KOPT-K1 (cell line): ENCODE measurements at regions not wholly inside any gene's neighbourhood (a gene's known extent, or its start where the extent isn't known, plus 50 kb on each side); places are given as distances from the start of the nearest gene placed in this dataset.

Source experiments
- H3K27ac ChIP-seq: fragments of 200-600 bp; sonication (generic); 2 replicates; pipeline ENCODE4 v1.5.1; 2016; ENCODE audit warnings: antibody characterized with exemption, mild to moderate bottlenecking, low read depth, low read length; ENCODE audit not compliant: poor library complexity, severe bottlenecking
- H3K36me3 ChIP-seq: fragments of 200-600 bp; sonication (generic); 2 replicates; pipeline ENCODE4 v1.5.1; 2017; ENCODE audit warnings: antibody characterized with exemption, mild to moderate bottlenecking, low read length, moderate library complexity; ENCODE audit not compliant: insufficient read depth
- H3K9me3 ChIP-seq: fragments of 200-600 bp; sonication (generic); 2 replicates; pipeline ENCODE4 v1.5.1; 2017; ENCODE audit warnings: antibody characterized with exemption, low read length, mild to moderate bottlenecking; ENCODE audit not compliant: insufficient read depth, poor library complexity, severe bottlenecking

DNA sequence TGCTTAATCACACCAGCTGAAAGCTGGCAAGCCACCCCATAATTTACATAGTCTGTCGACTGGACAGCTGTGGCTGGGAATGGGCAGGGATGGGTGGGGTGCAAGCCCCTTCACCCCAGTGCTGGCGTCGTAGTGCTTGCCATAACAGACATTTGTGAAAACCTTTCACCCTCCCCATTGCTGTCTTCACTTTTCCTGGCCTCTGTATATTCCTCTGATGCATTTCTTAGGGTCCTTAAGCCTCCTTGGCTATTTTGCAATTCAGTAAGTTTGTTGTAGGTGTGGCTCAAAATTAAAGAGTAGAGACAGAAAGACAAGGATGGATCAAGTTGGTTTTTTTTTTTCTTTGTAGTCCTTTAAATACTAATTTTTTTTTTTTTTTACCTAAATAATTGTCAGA, 383.3 kb upstream of the MCTP2 start:
- H3K36me3 ChIP-seq = no peaks in the 10 kb centered on the region
- H3K9me3 ChIP-seq = no peaks in the 10 kb centered on the region
- no peak overlapping the region for H3K27ac ChIP-seq

DNA sequence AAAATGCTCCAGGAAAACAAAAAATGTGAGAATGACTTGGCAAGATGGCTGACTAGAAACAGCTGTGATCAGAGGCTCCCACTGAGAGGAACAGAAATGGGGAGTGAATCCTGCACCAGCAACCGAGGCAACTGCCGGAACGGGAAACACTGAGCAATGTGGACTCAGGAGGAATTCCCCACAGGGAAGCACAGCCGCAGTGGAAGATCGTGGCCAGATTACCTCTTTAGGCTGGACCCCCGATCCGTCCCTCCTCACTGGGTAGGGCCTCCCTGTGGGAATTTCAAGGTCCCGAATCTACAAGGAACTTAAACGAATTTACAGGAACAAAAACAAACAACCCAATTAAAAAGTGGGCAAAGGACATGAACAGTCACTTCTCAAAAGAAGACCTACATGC, 385.2 kb upstream of the MCTP2 start:
- no peaks in the 10 kb centered on the region for H3K9me3 ChIP-seq
- H3K27ac ChIP-seq = no peak overlapping the region
- H3K36me3 ChIP-seq = no peaks in the 10 kb centered on the region

DNA sequence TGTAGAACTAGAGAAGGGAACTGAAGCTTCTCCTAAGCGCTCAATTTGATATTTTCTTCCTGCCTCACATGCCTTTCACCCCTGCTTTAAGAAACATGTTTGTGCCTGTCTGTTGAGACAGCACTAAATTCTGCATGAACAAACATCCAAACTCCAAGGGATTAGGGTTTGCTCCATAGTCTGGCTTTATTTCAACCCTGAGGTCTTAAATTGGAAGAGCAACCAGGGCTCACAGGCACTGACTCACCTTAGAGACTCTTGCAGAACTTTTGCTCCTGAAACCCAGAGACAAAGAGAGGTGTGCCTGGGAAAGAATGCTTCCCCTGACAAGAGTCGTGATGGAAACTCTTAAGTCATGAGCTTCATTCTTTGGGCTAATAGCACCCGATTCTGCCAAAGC, 393.9 kb upstream of the MCTP2 start:
- Histone ChIP-seq H3K9me3 (no peaks in the 10 kb centered on the region), H3K27ac (no peak overlapping the region), H3K36me3 (no peaks in the 10 kb centered on the region)

DNA sequence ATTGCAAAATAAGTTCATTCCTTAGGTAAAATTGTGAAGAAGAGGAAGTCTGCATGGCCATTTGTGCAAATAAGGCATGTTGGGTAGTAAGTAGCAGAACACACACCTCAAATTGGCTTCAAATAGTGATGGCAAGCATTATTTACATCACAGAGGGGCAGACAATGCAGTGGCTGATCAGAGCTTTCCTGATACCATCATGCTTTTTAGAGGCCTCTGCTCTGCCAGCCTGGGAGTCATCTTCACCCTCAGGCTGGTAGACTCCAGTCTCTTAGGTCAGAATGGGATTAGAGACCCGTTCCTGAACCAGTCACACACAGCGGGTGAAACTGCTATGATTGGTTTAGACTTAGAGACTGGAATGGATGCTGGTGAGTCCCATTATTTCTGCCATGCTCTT, 396.0 kb upstream of the MCTP2 start:
- Histone ChIP-seq H3K27ac (no peak overlapping the region), H3K9me3 (no peaks in the 10 kb centered on the region), H3K36me3 (no peaks in the 10 kb centered on the region)

DNA sequence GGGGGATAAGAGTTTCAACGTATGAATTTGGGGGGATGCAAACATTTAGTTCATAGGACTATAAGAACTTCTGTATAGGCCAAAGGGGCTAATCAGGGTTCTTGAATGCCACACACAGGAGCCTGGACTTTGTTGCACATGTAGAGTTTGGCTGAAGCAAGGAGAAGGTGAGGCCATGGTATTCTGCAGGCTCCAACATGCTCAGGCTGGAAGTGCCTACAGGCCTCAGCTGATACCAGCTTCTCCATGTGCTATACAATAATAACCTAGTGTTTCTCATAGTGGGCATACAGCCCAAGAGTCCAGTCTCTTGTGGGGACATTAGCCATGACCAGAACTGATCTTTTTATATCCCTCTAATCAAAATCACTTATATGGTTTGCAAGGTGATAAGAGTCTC, 399.7 kb upstream of the MCTP2 start:
- Histone ChIP-seq H3K36me3 (no peaks in the 10 kb centered on the region), H3K27ac (no peak overlapping the region)

DNA sequence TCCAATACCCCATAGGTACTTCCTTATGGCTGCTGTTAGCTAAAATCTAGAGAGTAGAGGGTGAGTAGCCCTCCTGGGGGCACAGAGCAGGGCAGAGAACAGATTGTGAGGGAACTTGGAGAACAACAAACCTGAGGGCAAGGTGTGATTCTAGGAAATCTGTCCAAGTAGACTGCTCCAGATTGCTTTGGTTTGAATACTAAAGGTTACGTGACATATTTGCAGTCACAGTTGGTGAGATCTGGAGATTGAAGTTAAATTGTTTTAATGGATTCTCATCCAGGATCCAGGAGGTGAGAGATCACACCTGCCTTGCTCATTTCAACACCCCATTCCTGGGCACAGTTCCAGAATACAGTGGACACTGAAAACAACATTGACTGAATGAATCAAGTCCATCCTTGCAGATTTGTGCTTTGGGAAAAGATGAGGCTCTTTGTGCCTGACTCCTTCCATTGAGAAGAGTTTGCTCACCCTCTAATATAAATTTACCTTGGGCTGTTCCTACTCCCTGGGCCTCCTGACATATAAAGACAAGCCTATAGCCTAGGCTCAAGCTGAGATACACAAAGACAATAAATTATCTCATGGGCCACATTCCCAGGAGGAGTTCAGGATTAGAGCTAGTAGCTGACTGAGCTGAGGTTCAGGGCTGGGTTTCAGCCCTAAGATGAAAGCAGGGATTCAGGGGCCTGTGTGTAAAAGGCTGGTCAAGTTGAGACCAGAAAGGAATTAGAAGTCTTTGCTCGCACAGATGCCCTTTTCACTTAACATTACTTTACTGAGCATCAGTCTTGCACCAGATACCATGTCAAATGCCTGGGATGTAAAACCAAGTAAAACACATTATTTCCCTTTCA, 400.9 kb upstream of the MCTP2 start:
- H3K36me3 ChIP-seq = no peaks in the 10 kb centered on the region
- no peak overlapping the region for H3K27ac ChIP-seq

More for the DNA sequence above, 399.7 kb upstream of the MCTP2 start:
- no peaks in the 10 kb centered on the region for H3K9me3 ChIP-seq

DNA sequence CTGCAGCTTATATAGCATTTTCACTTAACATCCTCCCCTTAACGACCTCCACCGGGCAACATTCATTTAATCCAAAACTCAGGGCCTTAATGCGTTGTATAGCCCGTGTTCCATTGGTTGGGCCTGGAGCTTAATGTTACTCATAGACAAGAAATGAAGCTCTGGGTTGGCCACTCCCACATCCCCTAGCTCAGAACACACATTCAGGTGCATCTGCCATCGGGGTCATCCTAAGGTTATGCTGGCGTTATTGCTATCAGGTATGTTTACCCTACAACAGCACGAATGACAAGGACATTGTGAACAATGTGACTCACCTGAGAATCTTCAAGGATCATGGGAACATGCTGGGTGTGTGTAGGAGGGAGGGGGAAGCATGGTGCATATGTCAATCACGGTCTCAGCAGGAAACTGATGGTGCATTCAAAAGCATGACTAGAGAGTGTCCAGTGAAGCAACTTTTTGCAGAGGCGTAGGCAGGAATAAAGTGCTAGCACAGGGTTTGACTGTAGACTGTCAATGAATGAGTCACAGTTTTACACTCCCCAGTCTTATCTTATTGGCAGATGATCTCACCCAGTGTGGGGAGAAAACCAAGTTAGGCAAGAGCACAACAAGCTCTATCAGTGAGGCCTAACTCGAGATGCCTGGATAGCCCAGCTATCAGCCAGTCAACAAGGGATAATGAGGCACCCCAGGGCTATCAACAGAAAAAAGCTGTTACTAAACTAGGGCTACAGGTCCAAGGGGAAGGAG, 402.1 kb upstream of the MCTP2 start:
- Histone ChIP-seq H3K36me3 (no peaks in the 10 kb centered on the region), H3K27ac (no peak overlapping the region), H3K9me3 (no peaks in the 10 kb centered on the region)

More for the DNA sequence above, 400.9 kb upstream of the MCTP2 start:
- no peaks in the 10 kb centered on the region for H3K9me3 ChIP-seq

DNA sequence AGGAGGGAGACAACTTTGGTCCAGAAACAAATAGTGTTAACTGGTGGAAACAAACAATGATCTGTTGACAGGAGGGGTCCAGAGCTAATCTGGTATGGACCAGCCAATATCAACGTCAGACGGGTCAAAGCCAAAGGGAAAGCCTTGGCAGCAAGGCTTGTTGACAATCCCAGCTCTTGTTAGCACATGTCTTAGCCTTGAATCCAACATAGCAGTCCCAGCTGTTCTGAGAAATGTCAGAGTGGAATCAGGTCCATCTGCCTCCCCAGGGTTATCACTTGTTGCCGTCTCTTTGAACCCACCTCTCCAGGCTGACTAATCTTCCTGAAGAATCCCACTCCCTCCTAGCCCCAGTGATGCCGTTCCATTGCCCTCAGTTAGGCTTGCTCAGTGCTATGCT, 404.6 kb upstream of the MCTP2 start:
- Histone ChIP-seq H3K27ac (no peak overlapping the region), H3K9me3 (no peaks in the 10 kb centered on the region), H3K36me3 (no peaks in the 10 kb centered on the region)

DNA sequence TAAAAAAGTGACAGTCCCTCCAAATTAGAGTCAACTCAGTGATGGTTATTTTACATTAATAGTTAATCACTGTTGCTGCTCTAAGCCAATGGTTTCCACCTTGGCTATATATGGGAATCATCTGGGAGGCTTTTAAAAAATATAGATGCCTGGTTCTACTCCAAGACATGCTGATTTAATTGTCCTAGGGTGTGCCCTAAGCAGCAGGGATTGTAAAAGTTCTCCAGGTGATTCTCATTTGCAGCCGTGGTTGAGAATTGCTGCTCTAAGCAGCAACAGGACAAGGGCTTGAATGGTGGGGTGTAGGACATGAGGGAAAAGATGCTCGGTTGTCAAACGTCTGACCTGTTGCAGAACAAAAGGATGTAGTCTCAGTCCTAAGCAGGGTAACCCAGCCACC, 405.1 kb upstream of the MCTP2 start:
- no peaks in the 10 kb centered on the region for H3K9me3 ChIP-seq
- no peaks in the 10 kb centered on the region for H3K36me3 ChIP-seq
- H3K27ac ChIP-seq = no peak overlapping the region

DNA sequence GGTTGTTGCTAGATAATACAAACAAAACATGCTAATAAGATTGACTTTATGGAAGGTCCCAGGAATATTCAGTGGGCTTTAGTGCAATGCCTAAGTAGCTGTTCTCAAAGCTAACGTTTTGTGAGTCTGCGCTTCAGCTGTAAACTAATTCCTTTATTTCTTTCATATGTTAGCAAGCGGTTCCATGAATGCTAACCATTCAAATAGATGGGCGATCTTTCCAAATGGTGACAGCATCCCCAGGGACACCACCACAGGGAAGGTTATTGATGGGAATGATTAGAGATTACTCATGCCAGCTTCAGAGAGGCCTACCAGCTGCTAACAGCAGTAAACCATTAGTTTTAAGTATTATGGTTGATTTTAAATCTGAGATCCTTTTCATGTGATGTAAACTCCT, 405.7 kb upstream of the MCTP2 start:
- no peaks in the 10 kb centered on the region for H3K36me3 ChIP-seq
- no peaks in the 10 kb centered on the region for H3K9me3 ChIP-seq
- no peak overlapping the region for H3K27ac ChIP-seq

DNA sequence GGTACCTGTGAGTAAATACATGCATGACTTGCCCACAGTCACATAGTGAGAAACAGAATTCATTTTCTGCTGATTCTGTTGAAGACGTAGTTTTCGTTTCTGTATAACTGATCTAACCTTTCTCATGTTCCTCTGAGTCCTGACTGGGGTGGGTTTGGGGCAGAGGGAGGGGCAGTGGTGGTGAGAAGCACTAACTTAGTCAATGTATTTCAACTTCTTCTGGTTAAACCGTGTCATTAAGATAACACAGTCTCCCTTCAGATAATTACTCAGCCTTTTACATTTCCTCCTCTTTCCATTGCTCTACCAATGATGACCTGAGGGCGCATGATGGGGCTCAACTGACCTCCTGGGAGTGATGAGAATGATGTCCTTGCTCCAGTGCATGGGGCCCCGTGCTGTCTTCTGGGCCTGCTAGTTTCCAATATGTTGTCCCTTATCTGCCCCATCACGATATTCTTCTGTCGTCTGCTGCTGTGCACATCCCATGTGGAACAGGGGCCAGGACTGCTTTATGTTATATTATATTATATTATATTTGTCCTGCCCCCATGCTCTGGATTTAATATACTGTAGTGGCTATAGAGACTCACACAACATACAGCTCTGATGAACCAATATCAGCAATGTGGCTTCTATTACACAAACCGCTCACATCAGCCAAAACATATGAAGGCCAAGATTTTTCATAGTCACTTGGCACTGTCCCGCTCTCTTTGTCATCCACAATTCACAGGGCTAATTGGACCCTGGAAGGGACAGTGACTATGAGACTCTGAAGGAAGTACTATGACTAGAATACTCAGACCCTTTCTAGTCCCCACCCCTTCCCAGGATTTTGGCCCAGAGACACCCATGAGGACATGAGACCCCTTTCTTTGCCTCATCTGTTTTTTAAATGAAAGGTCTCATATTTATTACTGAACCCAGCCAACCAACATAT, 407.1 kb upstream of the MCTP2 start:
- Histone ChIP-seq H3K9me3 (no peaks in the 10 kb centered on the region), H3K27ac (no peak overlapping the region), H3K36me3 (no peaks in the 10 kb centered on the region)

DNA sequence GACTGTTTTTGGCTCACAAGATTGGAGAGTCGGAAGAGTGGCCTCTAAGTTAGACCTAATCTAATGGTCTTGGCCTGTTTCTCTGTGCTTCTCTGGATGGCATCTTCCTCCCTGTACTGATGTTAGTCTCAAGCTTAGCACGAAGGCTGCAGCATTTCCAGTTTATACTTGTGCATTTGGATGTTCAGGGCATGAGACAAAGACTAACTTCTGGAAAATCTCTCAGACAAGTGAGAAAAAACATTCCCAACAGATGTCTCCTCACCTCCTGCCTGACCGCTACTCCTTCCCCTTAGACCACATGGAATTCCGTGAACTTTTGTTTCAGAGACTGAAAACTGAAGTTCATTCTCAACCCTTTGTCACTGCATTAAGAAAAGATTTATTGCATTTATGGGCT, 410.8 kb upstream of the MCTP2 start:
- Histone ChIP-seq H3K9me3 (peaks cover 8% of the 10 kb centered on the region), H3K27ac (no peak overlapping the region), H3K36me3 (no peaks in the 10 kb centered on the region)

DNA sequence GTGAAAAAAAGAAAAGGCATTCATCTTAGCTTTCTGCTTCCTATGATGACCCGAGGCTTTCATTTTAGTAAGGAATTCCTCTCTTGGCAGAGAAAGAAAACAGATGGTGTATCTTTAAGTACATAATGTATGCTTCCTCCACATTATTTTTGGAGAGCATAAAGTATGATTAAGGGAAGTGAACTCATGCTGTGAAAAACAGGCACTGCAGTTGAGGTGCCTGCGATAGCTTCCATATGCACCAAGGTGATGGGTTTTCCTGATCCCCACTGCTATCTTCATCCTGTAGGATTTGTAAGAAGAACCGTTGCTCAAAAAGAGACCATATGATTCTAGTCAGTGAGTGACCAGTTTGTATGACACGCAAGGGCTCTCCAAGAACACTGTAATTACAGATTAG, 411.5 kb upstream of the MCTP2 start:
- H3K9me3 ChIP-seq = peaks cover 8% of the 10 kb centered on the region
- no peaks in the 10 kb centered on the region for H3K36me3 ChIP-seq
- H3K27ac ChIP-seq = no peak overlapping the region

DNA sequence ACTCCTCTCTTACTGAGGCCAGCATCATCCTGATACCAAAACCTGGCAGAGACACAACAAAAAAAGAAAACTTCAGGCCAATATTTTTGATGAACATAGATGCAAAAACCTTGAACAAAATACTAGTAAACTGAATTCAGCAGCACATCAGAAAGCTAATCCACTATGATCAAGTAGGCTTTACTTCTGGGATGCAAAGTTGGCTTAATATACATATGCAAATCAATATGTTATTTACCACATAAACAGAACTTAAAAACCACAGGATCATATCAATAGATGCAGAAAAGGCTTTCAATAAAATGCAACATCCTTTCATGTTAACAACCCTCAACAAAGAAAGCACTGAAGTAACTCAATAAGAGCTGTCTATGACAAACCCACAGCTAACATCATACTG, 414.5 kb upstream of the MCTP2 start:
- Histone ChIP-seq H3K9me3 (peaks cover 8% of the 10 kb centered on the region), H3K36me3 (no peaks in the 10 kb centered on the region)

DNA sequence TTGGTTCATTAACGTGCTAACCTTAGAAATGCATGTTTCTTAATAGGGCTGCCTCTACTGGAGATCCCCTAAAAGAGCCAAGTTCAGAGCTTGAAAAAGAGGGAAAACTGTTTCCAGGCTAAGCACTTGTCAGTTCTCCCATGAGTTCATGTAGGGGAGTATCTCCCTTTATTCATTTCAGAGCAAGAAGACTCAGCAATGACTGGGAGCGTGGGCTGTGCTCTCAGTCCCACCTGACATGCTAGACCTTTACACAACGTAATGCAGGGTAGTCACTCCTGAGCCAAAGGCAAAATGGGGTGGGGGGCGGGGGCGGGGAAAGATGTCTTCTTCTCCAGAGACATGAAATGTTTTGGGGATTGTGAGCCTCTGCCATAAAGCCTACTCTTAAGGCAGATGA, 420.1 kb upstream of the MCTP2 start:
- no peaks in the 10 kb centered on the region for H3K9me3 ChIP-seq
- H3K27ac ChIP-seq = no peak overlapping the region
- H3K36me3 ChIP-seq = no peaks in the 10 kb centered on the region

More for the DNA sequence above, 414.5 kb upstream of the MCTP2 start:
- H3K27ac ChIP-seq = no peak overlapping the region
